Hematopoietic multipotent progenitor cell treated with erythropoietin and hydrocortisone succinate and interleukin-3 and kit ligand, for 6 days (in vitro differentiated cells): ENCODE measurements at regions not wholly inside any gene's neighbourhood (a gene's known extent, or its start where the extent isn't known, plus 50 kb on each side); places are given as distances from the start of the nearest gene placed in this dataset.

Source experiments
- DNase-seq: peaks from one replicate; pipeline ENCODE4 v3.0.0-alpha.2; 2015

DNA sequence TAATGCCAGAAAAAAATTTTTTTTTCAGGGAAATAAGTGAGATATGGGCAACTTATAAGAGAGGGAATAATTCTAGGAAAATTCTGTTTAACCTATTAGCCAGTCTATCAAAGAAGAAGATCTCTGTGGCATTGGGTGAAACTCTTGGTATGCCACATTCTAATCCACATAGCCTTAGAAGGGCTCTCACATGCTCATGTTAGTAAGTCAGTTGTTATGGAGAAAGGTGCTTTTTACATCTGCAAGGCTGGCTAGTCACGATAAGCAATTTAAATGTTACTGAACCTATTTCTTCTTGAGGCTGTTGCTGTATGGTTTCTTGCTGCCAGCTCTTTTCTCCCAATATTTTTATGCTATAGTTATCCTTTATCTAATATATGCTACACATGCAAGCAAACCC lies 89.9 kb upstream of the MAGI1 start:
- DNase-seq: no peak

DNA sequence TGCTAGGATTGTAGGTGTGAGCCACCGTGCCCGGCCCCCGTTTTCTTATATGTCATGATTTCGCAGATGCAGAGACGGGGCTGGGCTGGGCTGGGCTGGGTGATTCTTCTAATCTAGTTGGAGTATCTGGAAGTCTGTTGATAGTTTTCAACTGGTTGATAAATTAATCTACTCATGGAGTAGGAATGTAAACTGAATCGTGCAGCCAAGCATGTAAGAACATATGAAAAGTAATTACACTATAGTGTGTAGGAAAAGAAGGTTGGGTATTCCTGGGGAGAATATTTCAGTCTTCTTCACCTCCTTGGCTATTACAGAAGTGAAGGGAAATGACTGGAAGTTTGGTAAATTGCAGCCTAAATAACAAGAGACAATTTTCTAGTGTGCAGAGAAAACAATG lies 82.6 kb upstream of the MAGI1 start:
- DNase-seq: no peak

DNA sequence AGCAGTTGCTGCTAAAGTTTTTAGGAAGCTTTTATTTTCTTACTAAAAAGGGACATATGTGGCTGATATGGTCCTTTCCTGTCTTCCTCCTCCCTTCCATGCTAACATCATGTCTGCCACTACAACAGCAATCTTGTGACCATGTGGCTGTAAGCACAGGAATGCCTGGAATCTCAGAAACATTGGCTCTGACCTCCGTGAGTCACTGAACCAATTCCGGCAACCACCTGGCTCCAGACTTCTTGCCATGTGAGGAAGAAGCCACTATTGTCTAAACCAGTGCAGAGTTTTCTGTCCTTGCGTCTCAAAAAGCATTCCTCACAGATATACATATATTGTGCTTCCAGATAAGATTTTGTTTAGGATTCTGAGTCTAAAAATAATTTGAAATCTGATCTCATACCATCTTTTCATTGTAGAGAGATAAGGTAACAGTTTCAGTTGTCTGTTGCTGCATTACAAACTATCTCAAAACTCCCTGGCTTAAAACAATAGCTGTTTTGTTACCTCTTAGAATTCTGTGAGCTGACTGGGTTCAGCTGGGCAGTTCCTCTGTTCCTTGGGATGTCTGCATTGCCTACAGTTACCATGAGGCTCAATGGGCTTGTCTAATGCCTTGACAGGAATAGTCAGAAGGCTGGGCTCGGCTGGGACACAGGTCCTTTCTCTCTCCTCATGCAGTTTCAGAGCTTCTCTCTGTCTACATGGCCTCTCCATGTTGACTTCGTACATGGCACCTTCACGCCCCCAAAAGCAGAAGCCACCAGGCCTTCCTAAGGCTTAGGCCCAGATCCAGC lies 77.3 kb upstream of the MAGI1 start:
- DNase-seq: no peak

DNA sequence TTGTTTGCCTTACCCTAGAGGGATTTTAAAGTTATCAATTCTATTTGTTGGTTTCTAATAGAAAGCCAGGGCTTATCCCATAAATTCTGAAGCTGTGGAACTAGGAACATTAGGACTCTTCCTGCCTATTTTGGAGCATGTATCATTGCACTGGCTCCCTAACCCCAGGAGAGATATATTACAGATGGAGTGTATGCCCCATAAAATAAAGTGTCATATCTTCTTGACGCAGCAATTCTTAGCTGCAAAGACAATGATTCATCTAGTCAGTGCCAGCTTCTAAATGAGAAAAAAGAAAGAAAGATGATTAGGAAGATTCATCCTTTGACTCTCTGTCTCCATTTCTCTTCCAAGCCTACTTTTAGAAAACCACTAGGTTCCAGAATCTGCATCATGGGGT lies 74.8 kb upstream of the MAGI1 start:
- DNase-seq: no peak

DNA sequence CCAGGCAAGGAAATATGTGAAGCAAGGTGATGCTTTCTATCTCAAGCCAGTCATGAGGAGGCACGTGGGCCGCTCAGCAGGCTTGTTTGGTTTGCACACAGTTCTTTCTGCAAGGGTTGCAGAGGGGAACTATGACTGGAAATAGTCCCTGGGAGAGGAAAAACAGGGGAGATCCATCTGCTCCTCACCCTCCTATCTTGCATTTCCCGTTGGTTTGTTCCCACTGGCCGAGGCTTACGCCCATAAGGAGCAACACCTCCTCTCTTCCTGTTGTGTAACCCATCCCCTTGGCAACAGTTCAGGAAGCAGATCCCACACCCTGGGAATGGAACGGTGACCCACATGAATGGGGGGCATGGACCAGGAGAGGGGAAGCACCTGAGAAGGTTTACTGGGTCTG lies 72.1 kb upstream of the MAGI1 start:
- no peak for DNase-seq

DNA sequence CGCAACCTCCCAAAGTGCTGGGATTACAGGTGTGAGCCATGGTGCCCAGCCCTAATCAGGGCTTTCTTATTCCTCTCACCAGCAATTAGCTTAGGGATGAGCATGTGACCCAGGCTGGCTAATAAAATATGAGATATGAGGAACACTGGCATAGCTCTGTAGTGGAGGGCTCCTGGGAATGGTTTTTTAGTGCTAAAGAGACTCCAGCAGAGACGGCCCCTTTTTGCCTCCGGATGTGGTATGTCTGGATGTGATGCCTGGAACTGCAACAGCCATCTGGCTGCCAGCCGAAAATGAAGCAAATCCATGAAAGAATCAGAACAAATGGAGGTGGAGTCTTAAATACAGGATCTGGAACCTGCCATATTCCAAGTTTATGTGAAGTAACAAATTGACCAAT lies 69.1 kb upstream of the MAGI1 start:
- no peak for DNase-seq

DNA sequence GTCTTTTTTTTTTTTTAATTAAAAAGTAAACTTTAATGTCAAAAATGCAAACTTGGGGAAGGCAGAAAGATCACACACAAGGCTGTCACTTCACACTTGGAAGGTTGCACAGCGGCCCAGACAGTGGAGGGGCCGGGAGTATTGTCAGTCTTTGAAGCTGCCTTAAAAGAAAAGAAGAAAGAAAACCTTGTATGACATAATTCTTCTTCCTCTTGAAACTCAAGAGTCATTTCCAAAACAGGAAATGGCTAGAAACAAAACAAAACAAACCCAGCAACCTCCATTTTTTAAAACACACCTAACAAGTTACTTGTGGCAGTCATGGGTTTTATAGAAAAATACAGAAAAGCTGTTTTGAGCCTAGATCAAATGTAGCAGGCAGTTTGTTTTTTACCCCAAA lies 68.1 kb upstream of the MAGI1 start:
- no peak for DNase-seq

DNA sequence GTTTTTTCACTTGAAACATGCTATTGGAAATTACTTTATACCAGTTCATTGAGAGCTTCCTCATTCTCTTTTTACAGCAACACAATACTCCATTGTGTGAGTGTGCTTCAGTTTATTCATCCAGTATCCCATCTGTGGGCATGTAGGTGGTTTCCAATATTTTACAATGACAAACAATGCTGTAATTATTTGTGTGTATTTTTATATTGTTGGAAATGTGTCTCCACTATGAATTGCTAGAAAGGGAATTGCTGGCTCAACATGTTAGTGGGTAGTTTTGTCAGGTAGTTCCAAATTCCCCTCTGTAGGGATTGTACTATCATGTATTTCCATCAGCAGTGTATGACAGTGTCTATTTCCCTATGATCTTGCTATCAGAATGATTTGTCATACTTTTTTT lies 65.8 kb upstream of the MAGI1 start:
- DNase-seq: no peak

DNA sequence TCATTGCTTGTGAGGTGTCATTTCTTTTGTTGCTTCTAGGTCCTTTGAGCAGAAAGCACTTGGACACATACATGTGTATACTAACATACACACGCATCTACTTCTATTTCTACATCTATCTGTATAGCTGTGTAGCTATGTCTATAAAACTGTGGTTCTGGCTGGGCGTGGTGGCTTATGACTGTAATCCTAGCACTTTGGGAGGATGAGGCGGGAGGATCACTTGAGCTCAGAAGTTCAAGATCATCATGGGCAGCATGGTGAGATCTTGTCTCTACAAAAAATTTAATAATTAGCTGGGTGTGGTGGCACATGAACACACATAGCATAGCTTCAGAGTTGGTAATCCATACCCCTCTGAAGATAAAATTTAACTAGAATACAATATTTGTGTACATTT lies 65.0 kb upstream of the MAGI1 start:
- no peak for DNase-seq

DNA sequence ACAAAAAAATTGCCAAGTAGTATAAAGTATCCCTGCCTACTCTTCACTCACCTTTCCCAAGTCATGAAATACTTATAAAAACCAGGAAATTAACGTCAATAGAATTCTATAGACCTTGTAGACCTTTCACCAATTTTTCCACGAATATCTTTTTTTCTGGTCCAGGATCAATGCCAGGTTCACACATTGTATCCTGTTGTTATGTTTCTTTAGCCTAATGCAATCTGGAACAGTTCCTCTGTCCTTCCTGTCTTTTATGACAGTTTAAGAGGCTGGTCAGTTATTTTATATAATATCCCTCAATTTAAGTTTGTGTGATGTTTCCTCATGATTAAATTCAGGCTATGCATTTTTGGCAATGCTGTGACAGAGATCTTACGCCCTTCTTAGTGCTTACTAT lies 63.2 kb upstream of the MAGI1 start:
- DNase-seq: no peak

DNA sequence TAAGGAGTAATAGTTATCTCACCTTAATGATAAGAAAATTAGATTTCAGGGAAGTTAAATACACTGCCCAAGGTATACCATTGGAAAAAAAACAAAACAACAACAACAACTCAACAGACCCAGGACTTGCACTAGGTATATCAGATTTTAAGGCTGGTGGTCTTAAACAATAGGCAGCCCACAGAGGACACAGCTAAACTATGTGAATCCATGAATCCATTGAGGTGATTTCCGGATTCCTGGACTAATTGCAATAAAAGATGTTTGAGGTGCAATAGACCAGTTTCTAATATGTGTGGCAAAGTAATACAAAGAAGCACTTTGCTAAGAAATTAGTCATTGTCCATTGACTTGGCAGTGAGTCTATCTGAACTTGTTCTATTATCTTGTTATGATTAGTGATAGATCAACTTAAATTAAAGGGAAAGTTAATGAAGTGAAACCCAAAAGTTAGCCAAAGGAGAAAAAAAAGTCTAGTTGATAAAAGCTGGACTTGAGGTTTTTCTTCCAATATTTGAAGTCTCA lies 60.9 kb upstream of the MAGI1 start:
- no peak for DNase-seq

DNA sequence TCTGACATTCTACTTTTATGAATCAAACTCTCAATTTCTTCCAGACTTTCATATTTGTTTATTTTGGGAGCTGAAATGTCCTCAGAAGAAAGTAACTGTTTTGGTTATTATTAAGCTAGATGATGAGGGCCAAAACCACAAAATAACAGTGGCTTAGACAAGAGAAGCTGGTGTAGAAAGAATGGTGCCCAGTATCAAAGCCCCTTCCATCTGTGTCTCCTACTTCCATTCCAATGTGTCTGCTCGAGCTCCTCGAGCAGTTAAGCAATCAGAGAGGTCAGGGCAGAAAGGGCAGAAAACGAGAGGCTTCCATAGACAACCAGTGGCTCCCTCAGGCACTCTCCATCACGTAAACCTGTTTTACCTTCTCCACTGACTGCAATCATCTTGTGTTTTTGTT lies 59.7 kb upstream of the MAGI1 start:
- DNase-seq: no peak

DNA sequence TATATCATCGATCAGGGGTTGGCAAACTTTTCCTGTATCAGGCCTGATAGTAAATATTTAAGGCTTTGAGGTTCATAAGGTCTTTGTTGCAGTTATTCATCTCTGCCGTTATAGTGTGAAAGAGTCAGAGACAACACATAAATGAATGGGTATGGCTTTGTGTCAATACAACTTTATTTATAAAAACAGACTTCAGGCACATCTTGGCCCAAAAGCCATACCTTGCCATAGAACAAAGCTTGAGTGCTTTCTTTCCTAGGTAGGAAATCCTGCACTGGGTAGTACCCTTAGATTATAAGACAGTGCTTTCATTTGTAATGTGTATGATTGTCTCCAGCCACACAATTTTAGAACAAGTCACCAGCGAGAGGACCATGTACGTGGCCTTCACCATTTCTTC lies 58.9 kb upstream of the MAGI1 start:
- DNase-seq: no peak

DNA sequence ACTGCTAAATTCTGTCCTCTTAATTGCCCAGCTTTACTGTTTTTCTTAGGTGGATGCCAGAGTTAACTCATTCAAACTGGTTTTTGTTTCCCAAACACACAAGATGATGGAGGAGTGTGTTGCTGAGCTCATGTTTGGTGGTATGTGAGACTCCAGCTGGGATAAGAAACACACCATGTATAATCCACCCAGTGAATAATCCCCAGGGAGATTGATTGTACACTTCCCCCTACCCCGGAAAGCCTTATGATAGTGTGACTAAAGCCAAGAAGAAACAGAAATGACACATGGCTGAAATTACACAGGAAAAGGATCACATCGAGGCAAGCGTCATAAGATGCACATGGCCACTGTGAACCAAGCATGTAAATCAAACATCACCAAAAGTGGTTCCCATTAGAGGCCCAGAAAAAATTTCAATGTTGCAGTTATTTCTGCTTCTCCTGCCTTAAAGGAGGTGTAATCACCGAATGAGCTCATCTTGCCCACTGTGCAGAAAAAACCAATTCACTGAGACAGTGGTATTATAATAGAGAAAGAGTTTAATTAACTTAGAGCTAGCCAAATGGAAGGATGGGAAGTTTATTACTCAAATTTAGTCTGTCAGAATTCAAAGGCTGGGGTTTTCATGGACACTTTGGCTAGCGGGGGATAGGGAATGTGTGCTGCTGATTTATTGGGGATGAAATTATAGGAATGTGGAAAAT lies 56.7 kb upstream of the MAGI1 start:
- DNase-seq: no peak

DNA sequence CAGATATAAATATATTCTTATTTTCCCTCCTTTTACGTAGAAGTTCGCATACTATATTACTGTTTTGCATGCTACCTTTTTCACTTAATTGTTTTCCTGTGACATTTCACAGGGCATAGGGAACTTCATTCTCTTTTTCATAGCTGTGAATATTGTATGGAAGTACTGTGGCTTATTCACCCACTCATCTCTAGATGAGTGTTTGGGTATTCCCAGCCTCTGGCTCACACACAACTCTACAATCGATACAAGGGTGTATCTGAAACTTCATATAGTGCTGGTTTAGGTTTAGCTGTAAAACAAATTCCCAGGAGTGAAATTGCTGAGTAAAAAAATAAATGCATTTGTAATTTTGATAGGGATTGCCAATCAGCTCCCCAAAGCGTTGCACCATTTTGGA lies 55.3 kb upstream of the MAGI1 start:
- no peak for DNase-seq

DNA sequence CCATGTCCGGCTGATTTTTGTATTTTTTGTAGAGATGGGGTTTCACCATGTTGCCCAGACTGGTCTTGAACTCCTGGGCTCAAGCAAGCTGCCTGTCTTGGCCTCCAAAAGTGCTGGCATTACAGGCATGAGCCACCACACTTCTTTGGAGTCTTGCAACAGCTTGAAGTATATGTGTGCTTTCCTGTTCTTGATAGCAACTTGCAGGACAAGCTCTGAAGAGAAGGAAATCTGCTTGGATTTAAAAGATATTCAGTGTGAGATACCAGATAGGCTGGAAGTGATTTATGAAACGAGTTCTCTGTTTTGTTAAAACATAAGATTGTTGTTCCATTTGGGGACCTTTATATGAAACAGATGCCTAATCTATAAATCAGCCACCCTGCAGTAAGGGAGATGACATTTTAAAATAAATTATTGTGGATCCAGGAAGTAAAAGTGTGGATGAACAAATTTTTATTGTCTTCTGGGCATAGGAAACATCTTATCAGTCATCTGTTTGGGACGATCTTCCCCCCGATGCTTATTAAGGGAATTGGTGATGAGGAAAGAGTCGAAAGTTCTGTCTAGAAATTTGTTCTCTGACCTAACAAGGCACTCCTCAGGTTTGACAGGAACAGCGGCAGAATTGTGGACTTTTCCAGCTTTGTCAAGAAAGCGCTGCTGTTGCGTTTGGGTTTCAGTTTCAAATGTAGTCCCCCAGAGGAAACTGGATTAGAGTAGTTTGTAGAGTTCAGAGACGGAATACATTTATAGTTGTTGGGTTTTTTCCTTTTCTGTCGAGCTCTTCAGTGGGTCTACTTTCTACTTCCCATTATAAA lies 53.7 kb upstream of the MAGI1 start:
- no peak for DNase-seq
